Osteocyte (in vitro differentiated cells): ENCODE measurements at regions not wholly inside any gene's neighbourhood (a gene's known extent, or its start where the extent isn't known, plus 50 kb on each side); places are given as distances from the start of the nearest gene placed in this dataset.

ENCODE experiments used
- DNase-seq: peaks from one replicate; pipeline ENCODE4 v3.0.0; 2021; ENCODE audit warnings: mixed read lengths; ENCODE audit not compliant: unreplicated experiment; ENCODE audit errors: extremely low spot score
- H3K27ac Mint-ChIP-seq: one replicate; pipeline ENCODE4 v1.8.0; 2021; ENCODE audit warnings: mild to moderate bottlenecking, mixed read lengths; ENCODE audit not compliant: unreplicated experiment
- H3K27me3 Mint-ChIP-seq: one replicate; pipeline ENCODE4 v1.8.0; 2021; ENCODE audit warnings: mixed read lengths; ENCODE audit not compliant: unreplicated experiment
- H3K36me3 Mint-ChIP-seq: one replicate; pipeline ENCODE4 v1.8.0; 2021; ENCODE audit warnings: mixed read lengths; ENCODE audit not compliant: unreplicated experiment
- H3K4me1 Mint-ChIP-seq: one replicate; pipeline ENCODE4 v1.8.0; 2021; ENCODE audit warnings: mixed read lengths; ENCODE audit not compliant: unreplicated experiment
- H3K4me3 Mint-ChIP-seq: one replicate; pipeline ENCODE4 v1.8.0; 2021; ENCODE audit warnings: mild to moderate bottlenecking, moderate library complexity, mixed read lengths; ENCODE audit not compliant: unreplicated experiment
- H3K9me3 Mint-ChIP-seq: one replicate; pipeline ENCODE4 v1.8.0; 2021; ENCODE audit warnings: mixed read lengths; ENCODE audit not compliant: unreplicated experiment
- CTCF ChIP-seq: fragments of 200-600 bp; sonication (generic); IDR thresholded peaks from 2 replicates; pipeline ENCODE4 v1.5.0; 2021; ENCODE audit warnings: antibody characterized with exemption, mild to moderate bottlenecking, moderate library complexity

- H3K27ac Mint-ChIP-seq, result no peak overlapping the region
- peaks cover 9% of the 10 kb centered on the region for H3K9me3 Mint-ChIP-seq
- H3K27me3 Mint-ChIP-seq, result peaks cover 27% of the 10 kb centered on the region
- DNase-seq, result no peak
- peak; percentile 13 for TF ChIP-seq CTCF
- no peaks in the 10 kb centered on the region for H3K36me3 Mint-ChIP-seq
- no peaks in the 10 kb centered on the region for H3K4me1 Mint-ChIP-seq
- H3K4me3 Mint-ChIP-seq, result no peak overlapping the region
Measured at GRCh38 chr12:45490232-45490881, 239.1 kb upstream of the ARID2 start.

- H3K9me3 Mint-ChIP-seq, result peaks cover 9% of the 10 kb centered on the region
- H3K4me1 Mint-ChIP-seq, result no peaks in the 10 kb centered on the region
- no peak for TF ChIP-seq CTCF
- H3K4me3 Mint-ChIP-seq, result no peak overlapping the region
- H3K27ac Mint-ChIP-seq, result no peak overlapping the region
- DNase-seq, result no peak
- H3K36me3 Mint-ChIP-seq, result no peaks in the 10 kb centered on the region
- H3K27me3 Mint-ChIP-seq, result peaks cover 30% of the 10 kb centered on the region
Measured at GRCh38 chr12:45494279-45494678, 235.2 kb upstream of the ARID2 start.

- no peak overlapping the region for H3K27ac Mint-ChIP-seq
- no peak overlapping the region for H3K4me3 Mint-ChIP-seq
- no peak for DNase-seq
- peaks cover 40% of the 10 kb centered on the region for H3K27me3 Mint-ChIP-seq
- no peak for TF ChIP-seq CTCF
- H3K4me1 Mint-ChIP-seq, result no peaks in the 10 kb centered on the region
- no peaks in the 10 kb centered on the region for H3K9me3 Mint-ChIP-seq
- no peaks in the 10 kb centered on the region for H3K36me3 Mint-ChIP-seq
Measured at GRCh38 chr12:45498645-45499044, 230.9 kb upstream of the ARID2 start.

GRCh38 chr12:45502481-45503128 is 226.9 kb upstream of the ARID2 start:
- peaks cover 42% of the 10 kb centered on the region for H3K27me3 Mint-ChIP-seq
- no peaks in the 10 kb centered on the region for H3K4me1 Mint-ChIP-seq
- DNase-seq, result no peak
- peaks cover under 1% of the 10 kb centered on the region for H3K9me3 Mint-ChIP-seq
- H3K36me3 Mint-ChIP-seq, result no peaks in the 10 kb centered on the region
- H3K4me3 Mint-ChIP-seq, result no peak overlapping the region
- TF ChIP-seq CTCF, result no peak
- no peak overlapping the region for H3K27ac Mint-ChIP-seq

- no peak for TF ChIP-seq CTCF
- H3K36me3 Mint-ChIP-seq, result no peaks in the 10 kb centered on the region
- DNase-seq, result no peak
- no peak overlapping the region for H3K4me3 Mint-ChIP-seq
- peaks cover 4% of the 10 kb centered on the region for H3K9me3 Mint-ChIP-seq
- H3K4me1 Mint-ChIP-seq, result no peaks in the 10 kb centered on the region
- H3K27me3 Mint-ChIP-seq, result peaks cover 34% of the 10 kb centered on the region
- H3K27ac Mint-ChIP-seq, result no peak overlapping the region
Measured at GRCh38 chr12:45503899-45504298, 225.6 kb upstream of the ARID2 start.
